ENCODE measurements at regions not wholly inside any gene's neighbourhood (a gene's known extent, or its start where the extent isn't known, plus 50 kb on each side); places are given as distances from the start of the nearest gene placed in this dataset.

DNA sequence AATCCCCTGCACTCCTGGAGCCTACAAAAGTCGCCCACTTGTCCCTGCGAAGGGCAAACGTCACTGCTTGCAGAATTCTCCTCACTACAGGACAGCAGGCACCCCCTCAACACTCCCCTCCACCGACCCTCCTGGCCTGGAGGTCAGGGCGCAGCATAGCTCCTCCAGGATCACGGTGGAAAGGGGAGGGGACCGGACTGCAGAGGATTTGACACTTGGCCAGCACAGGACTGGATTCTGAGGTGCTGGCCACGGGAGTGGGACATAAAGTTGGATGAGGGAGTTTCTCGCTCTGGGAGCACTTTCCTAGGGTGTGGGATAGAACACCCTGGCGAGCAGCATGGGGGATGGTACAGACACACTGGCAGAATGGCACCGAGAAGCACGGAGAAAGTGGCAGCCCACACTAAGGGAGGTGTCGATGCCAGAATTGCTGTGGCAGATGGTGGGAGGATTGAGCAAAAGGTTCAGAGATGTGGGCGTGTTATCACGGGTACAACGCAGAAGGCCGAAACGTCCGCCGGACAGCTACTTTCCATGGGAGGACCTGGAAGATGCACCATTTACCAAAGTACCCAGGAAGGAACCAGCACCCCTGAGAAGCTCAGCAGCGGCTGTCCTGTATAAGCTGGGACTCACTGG is 51.4 kb upstream of the DIO3 start:
- in situ Hi-C loops (cut with MboI; ENCODE audit: low pct_unique_long_range_greater_than_20kb, low sequenced_read_pairs, unreplicated experiment) = no loop called here
- TF ChIP-seq, protein P1, sequence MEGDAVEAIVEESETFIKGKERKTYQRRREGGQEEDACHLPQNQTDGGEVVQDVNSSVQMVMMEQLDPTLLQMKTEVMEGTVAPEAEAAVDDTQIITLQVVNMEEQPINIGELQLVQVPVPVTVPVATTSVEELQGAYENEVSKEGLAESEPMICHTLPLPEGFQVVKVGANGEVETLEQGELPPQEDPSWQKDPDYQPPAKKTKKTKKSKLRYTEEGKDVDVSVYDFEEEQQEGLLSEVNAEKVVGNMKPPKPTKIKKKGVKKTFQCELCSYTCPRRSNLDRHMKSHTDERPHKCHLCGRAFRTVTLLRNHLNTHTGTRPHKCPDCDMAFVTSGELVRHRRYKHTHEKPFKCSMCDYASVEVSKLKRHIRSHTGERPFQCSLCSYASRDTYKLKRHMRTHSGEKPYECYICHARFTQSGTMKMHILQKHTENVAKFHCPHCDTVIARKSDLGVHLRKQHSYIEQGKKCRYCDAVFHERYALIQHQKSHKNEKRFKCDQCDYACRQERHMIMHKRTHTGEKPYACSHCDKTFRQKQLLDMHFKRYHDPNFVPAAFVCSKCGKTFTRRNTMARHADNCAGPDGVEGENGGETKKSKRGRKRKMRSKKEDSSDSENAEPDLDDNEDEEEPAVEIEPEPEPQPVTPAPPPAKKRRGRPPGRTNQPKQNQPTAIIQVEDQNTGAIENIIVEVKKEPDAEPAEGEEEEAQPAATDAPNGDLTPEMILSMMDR (IDR thresholded peaks at IDR 0.05; ENCODE audit: extremely low read depth, insufficient read depth, missing control alignments) = no peak
- DNase-seq (ENCODE audit: low spot score) = no peak

DNA sequence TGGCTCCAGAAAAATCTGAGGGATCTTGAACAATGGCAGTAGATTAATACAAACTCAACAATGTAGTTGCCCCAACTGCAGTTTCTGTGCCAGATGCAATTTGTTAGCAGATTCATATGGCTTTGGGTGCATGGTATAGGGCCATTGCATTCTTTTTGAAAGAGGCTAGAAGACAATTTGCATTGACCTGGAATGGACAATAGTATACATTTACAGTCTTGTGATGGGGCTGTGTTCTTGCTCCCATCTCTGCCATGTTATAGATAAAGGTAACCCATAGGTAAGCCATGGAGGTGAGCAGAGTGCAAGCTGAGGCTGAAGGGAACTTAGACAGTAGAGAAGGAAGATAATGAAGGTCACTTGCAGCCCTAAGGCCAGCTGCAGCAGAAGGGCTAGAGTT is 50.1 kb upstream of the DIO3 start:
- TF ChIP-seq, protein P1 (IDR thresholded peaks at IDR 0.05; ENCODE audit: extremely low read depth, insufficient read depth, missing control alignments) = no peak
- in situ Hi-C loops (cut with MboI; ENCODE audit: low pct_unique_long_range_greater_than_20kb, low sequenced_read_pairs, unreplicated experiment) = no loop called here
- DNase-seq (ENCODE audit: low spot score) = no peak
